ENCODE measurements at regions not wholly inside any gene's neighbourhood (a gene's known extent, or its start where the extent isn't known, plus 50 kb on each side); places are given as distances from the start of the nearest gene placed in this dataset.
A peak's percentile ranks its signal among the peaks of the same experiment; 100 is the strongest.

- no peak for ATAC-seq
Observed at GRCh38 chr5:60333005-60333571, 366.9 kb downstream of the DEPDC1B start.

GRCh38 chr5:60332244-60333004, 367.5 kb downstream of the DEPDC1B start:
- ATAC-seq: no peak

- ATAC-seq: no peak
Observed at GRCh38 chr5:60330236-60330635, 369.7 kb downstream of the DEPDC1B start.

GRCh38 chr5:60325870-60326269, 374.1 kb downstream of the DEPDC1B start:
- no peak for ATAC-seq

- no peak for ATAC-seq
Observed at GRCh38 chr5:60323596-60323995, 376.4 kb downstream of the DEPDC1B start.

GRCh38 chr5:60312098-60312497, 387.9 kb downstream of the DEPDC1B start:
- ATAC-seq: no peak

- ATAC-seq: no peak
Observed at GRCh38 chr5:60299944-60300343, 400.0 kb downstream of the DEPDC1B start.

GRCh38 chr5:60297658-60298057, 402.3 kb downstream of the DEPDC1B start:
- no peak for ATAC-seq

- peak; percentile 62 for ATAC-seq
Observed at GRCh38 chr5:60295423-60295822, 401.9 kb upstream of the PDE4D start.

- no peak for ATAC-seq
Observed at GRCh38 chr5:60293518-60293917, 400.0 kb upstream of the PDE4D start.

GRCh38 chr5:60287174-60287771, 393.7 kb upstream of the PDE4D start:
- ATAC-seq: no peak

GRCh38 chr5:60285910-60286309, 392.4 kb upstream of the PDE4D start:
- no peak for ATAC-seq

GRCh38 chr5:60280943-60281342, 387.4 kb upstream of the PDE4D start:
- no peak for ATAC-seq

- ATAC-seq: no peak
Observed at GRCh38 chr5:60277941-60278340, 384.4 kb upstream of the PDE4D start.

- no peak for ATAC-seq
Observed at GRCh38 chr5:60274747-60275146, 381.2 kb upstream of the PDE4D start.

GRCh38 chr5:60271517-60271916, 378.0 kb upstream of the PDE4D start:
- no peak for ATAC-seq

- ATAC-seq: no peak
Observed at GRCh38 chr5:60267907-60268306, 374.4 kb upstream of the PDE4D start.

- no peak for ATAC-seq
Observed at GRCh38 chr5:60263346-60263745, 369.8 kb upstream of the PDE4D start.

GRCh38 chr5:60262576-60263295, 369.2 kb upstream of the PDE4D start:
- no peak for ATAC-seq

- no peak for ATAC-seq
Observed at GRCh38 chr5:60261732-60262131, 368.2 kb upstream of the PDE4D start.

GRCh38 chr5:60260658-60261057, 367.1 kb upstream of the PDE4D start:
- no peak for ATAC-seq

- no peak for ATAC-seq
Observed at GRCh38 chr5:60259730-60260129, 366.2 kb upstream of the PDE4D start.

- no peak for ATAC-seq
Observed at GRCh38 chr5:60257596-60258271, 364.2 kb upstream of the PDE4D start.
